GM21381 (cell line): ENCODE measurements at regions not wholly inside any gene's neighbourhood (a gene's known extent, or its start where the extent isn't known, plus 50 kb on each side); places are given as distances from the start of the nearest gene placed in this dataset.
"Not testable (repeated sequence)": the region's sequence is repeated elsewhere in the genome, so short reads cannot be mapped to it uniquely, and the experiment has no call there.

Experiments used
- ATAC-seq: cut with Tn5 transposase; IDR thresholded peaks from one replicate; pipeline ENCODE4 v1.9.1; 2021; ENCODE audit warnings: mild to moderate bottlenecking, moderate library complexity; ENCODE audit not compliant: unreplicated experiment

- no peak for ATAC-seq
Observed at GRCh38 chr21:17053321-17053720, 459.5 kb upstream of the CXADR start.

- no peak for ATAC-seq
Observed at GRCh38 chr21:17059936-17060335, 452.9 kb upstream of the CXADR start.

GRCh38 chr21:17066006-17066405, 446.8 kb upstream of the CXADR start:
- no peak for ATAC-seq

- ATAC-seq = no peak
Observed at GRCh38 chr21:17071093-17071492, 441.8 kb upstream of the CXADR start.

- ATAC-seq = no peak
Observed at GRCh38 chr21:17081193-17081592, 431.6 kb upstream of the CXADR start.

- ATAC-seq = no peak
Observed at GRCh38 chr21:17082843-17083483, 429.9 kb upstream of the CXADR start.

GRCh38 chr21:17085707-17086106, 427.1 kb upstream of the CXADR start:
- ATAC-seq = no peak

GRCh38 chr21:17088500-17088899, 424.3 kb upstream of the CXADR start:
- ATAC-seq = no peak

- no peak for ATAC-seq
Observed at GRCh38 chr21:17089091-17089491, 423.8 kb upstream of the CXADR start.

GRCh38 chr21:17101696-17102095, 411.1 kb upstream of the CXADR start:
- no peak for ATAC-seq

- no peak for ATAC-seq
Observed at GRCh38 chr21:17105932-17106331, 406.9 kb upstream of the CXADR start.

GRCh38 chr21:17114045-17114444, 398.8 kb upstream of the CXADR start:
- ATAC-seq = no peak

GRCh38 chr21:17118638-17119384, 394.0 kb upstream of the CXADR start:
- ATAC-seq = no peak

GRCh38 chr21:17119466-17120297, 393.2 kb upstream of the CXADR start:
- no peak for ATAC-seq

GRCh38 chr21:17127395-17127794, 385.4 kb upstream of the CXADR start:
- ATAC-seq = not testable (repeated sequence)

- ATAC-seq = no peak
Observed at GRCh38 chr21:17128132-17128531, 384.7 kb upstream of the CXADR start.

- not testable (repeated sequence) for ATAC-seq
Observed at GRCh38 chr21:17139159-17139558, 373.7 kb upstream of the CXADR start.

- ATAC-seq = no peak
Observed at GRCh38 chr21:17139696-17140095, 373.1 kb upstream of the CXADR start.

GRCh38 chr21:17146426-17146825, 366.4 kb upstream of the CXADR start:
- ATAC-seq = no peak

GRCh38 chr21:17159697-17160096, 353.1 kb upstream of the CXADR start:
- no peak for ATAC-seq

- ATAC-seq = no peak
Observed at GRCh38 chr21:17185674-17186073, 327.2 kb upstream of the CXADR start.

GRCh38 chr21:17189963-17190362, 322.9 kb upstream of the CXADR start:
- ATAC-seq = no peak
